ENCODE measurements at regions not wholly inside any gene's neighbourhood (a gene's known extent, or its start where the extent isn't known, plus 50 kb on each side); places are given as distances from the start of the nearest gene placed in this dataset.

DNA sequence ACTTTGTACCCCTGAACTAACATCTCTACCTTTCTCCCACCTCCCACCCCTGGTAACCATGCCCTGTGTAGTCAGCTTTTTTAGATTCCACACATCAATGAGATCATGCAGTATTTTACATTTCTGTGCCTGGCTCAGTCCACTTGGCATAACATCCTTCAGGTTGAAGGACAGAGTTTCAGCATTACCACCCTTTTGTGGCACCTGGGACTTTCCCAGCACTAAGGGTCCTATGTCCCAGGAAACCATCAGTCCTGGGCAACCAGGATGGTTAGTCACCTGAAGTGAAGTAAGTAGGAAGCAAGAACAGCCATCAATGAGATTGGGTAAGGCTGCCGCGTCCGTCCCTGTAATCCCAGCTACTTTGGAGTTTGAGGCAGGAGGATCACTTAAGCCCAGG is 370.6 kb downstream of the SIPA1L2 start:
- no peak for DNase-seq (ENCODE audit: low read depth in 2 of 3, low spot score in 2 of 3)

DNA sequence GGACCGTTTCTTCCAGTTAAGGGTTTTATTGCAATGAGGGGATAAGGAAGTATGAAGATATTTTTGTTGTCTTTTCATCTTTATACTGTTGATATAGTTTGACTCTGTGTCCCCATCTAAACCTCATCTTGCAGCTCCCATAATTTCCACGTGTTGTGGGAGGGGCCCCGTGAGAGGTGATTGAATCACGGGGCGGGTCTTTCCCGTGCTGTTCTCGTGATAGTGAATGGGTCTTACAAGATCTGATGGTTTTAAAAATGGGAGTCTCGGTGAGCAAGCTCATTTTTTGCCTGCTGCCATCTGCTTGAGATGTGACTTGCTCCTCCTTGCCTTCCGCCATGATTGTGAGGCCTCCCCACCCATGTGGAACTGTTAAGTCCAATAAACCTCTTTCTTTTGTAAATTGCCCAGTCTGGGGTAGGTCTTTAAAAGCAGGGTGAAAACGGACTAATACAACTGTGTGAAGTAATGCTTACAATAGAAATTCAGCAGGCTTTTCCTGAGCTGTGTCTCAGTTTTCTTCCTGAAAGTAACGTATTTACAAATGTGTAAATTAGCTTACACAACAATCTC is 377.3 kb downstream of the SIPA1L2 start:
- no peak for DNase-seq (ENCODE audit: low read depth in 2 of 3, low spot score in 2 of 3)

DNA sequence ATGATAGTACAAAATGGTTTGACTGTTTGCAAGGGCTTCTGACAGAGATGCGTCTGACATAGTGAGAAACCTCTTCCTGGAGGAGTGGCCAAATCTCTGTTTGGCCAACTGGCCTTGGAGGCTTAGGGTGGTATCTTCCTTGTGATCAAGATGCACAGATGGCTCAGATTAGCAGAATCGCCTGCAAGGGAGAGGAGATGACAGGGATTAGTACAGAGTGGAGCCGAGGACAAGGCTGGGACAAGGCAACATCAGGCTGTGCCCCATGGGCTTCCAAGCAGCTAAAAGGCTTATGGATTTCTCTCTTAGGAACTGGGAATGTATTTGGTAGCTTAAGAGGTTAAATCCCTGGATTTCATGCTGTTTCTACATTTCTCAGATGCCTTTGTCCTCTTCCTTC is 379.1 kb downstream of the SIPA1L2 start:
- DNase-seq (ENCODE audit: low read depth in 2 of 3, low spot score in 2 of 3): no peak

DNA sequence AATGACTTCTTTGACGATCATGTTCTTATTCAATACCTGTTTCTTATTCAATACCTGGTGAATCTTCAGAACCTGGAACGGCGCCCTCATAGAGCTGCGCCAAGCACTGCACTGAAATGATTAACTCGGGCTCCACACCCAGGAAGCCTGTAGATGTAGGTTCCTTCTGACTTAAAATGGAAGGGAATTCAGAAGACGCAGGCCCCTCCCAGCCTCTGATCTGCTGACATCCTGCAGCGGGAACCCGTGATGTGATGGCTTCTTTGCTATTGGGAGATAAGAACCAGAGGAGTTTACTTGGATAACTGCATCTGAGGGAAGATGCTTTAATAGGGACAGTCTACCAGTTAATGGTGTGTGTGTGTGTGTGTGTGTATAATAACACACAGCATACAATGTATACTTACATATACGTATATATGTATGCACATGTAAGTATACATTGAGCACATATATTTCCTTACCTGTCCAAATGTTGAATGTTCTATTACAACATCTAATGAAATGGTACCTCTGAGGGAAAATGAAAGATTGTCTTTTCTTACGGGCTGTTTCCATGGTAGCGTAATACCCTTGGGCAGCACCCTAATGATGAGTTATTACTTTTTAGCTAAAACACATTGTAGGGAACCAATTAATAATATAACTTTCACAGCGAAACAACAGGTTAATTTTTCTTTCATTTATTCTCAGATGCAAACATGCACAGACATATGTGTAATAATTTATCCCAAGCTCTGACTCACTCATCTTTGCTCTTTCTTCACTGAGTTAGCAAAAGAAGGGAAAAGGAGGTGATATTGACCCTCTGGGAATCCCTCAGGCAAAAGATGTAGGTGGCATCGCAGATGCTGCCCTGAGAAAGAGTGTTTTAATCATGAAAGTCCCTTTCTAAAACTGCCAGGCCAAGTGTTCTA is 379.8 kb downstream of the SIPA1L2 start:
- no peak for DNase-seq (ENCODE audit: low read depth in 2 of 3, low spot score in 2 of 3)

DNA sequence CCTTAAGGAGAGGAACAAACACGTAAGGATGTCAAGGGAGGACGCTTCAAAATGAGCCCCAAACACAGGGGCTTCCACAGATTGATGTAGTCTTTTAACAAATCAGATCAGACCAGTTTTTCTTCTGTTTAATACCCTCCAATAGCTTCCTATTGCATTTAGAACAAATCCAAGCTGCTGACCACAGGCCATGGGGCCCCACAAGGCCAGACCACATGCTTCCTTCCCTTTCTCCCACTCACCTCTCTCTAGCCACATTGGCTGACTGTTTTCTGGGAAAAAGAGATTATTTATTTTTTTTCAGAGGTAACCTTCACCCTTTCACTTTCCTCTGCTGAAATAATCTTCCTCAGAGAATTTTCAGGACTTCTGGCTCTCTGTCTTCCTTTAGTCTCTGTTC is 380.6 kb downstream of the SIPA1L2 start:
- DNase-seq (ENCODE audit: low read depth in 2 of 3, low spot score in 2 of 3): no peak

DNA sequence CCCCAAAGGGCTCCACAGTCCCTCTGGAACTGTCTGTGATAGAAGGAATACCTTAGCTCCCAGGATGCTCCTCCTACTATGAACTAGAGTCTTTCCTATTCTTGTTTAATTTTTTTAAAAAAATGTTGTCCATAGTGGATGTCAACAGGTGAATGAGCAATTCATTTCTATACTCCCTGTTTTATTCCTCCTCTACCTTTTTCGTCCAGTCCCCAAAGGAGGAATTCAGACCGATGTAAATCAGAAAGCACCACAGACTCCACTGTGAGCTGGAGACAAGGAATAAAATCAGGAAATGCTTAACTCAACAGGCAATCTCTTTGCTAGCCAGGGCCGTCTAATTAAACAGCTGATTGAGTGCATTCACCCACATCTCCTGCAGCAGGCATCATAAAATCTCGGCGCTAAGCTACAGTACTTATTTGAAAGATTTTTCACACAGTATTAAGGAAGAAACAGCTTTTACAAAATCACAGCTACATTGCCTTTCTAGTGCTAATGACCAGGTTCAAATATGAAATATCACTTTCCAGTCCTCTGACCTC is 381.6 kb downstream of the SIPA1L2 start:
- DNase-seq (ENCODE audit: low read depth in 2 of 3, low spot score in 2 of 3): no peak

DNA sequence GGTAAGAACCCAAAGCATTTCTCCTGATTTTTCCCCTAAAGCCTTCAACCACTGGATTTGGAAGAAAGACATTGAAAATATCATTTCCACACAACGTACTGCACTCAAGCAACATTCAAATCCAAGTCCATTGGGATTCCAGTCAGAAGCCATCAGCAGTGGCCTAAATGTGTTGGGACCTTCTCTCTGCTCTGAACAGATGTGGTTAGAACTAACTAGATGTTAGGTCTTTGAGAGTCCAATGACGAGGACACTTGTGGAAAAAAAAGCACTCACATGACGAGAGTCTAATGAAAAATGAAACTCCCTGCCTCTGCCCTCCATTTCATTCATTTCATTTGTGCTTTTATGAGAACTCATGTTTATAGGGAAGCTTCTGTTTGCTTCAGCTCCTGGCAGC is 382.3 kb downstream of the SIPA1L2 start:
- DNase-seq (ENCODE audit: low read depth in 2 of 3, low spot score in 2 of 3): no peak

DNA sequence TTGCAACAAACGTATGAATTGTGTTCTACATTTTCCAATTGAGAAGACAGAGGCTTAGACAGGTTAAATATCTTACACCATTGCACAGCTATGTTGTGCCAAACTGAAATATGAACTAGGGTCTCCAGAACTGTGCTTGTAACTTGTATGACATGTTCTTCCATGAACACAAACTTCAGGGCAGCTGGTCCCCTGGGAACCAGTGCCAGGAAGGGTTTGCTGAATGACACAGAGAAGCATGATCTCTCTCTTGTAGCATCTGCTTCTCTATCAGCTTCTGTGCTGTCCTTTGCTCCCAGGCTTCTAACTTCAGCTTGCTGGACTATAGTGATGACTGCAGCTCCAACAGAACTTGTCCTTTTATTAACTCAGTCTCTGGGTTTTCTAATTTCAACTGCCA is 385.5 kb downstream of the SIPA1L2 start:
- DNase-seq (ENCODE audit: low read depth in 2 of 3, low spot score in 2 of 3): no peak

DNA sequence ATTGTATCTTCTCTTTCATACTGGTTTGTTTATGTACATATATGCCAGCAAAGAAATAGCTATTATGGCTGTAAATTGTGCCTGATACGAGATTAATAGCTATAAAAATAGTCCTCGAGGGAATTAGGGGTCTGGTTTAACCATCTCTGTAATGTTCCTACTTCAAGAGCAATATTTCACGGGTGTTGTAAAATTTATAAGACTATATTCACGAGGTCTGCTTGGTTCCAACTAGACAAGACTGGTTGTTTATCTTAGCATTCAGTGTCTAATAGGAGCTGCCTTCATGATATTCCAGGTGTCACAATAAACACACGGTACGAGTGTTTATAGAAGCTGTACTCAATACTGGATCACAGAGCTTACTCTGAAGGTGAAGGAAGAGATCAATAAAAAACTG is 389.9 kb downstream of the SIPA1L2 start:
- DNase-seq (ENCODE audit: low read depth in 2 of 3, low spot score in 2 of 3): no peak

DNA sequence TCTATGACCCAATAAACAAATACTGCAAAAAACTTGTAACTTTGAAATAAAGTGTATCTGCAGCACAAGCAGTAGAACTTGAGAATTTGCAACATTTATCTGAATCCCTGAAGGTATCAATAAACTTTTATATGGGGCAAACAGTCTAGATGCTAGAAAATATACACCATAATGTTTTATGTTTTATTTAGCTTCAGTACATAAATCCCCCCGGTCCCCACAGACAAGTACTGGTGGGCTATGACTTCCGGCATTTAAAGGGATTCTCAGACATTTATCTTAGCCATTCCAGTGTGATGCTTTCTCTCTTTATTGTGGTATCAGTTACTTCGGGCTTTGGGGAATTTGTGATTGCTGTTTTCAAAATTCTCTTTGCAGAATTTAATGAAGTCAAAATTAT is 390.4 kb downstream of the SIPA1L2 start:
- no peak for DNase-seq (ENCODE audit: low read depth in 2 of 3, low spot score in 2 of 3)

DNA sequence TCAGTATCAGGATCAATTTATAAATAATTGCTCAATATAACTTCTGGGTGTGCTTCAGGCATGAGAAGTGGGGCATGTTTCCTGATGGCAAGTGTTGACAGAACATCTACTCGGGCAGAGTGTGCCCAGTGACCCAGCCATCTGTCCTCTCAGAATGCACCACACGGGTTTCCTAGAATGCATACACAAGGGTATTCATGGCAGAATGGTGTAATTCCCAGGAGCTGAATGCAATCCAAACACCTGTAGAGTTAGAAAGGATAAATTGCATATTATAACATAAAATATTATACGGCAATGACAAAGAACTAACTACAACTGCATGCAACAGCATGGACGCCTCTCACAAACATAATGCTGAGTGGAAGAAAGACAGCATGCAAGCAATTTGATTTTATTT is 391.9 kb downstream of the SIPA1L2 start:
- DNase-seq (ENCODE audit: low read depth in 2 of 3, low spot score in 2 of 3): no peak

DNA sequence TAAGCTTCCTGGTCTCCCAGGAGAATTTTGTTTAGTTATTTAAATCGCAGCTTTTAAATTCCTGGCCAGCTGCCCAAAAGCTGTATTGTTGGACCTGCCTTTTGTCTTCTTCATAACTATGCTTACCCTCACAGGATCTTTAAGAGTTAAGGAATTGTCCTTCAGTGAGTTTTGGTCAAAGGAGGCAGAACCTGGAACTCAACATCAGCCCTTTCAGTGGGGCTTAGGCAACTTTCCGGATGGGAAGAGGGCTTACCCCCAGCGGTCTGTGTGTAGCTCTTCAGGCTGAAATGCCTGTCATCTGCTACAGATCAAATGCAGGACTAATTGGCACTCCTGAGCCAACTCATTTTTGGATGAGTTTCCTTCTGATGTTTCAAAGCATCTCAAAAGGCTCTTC is 402.6 kb downstream of the SIPA1L2 start:
- DNase-seq (ENCODE audit: low read depth in 2 of 3, low spot score in 2 of 3): no peak

DNA sequence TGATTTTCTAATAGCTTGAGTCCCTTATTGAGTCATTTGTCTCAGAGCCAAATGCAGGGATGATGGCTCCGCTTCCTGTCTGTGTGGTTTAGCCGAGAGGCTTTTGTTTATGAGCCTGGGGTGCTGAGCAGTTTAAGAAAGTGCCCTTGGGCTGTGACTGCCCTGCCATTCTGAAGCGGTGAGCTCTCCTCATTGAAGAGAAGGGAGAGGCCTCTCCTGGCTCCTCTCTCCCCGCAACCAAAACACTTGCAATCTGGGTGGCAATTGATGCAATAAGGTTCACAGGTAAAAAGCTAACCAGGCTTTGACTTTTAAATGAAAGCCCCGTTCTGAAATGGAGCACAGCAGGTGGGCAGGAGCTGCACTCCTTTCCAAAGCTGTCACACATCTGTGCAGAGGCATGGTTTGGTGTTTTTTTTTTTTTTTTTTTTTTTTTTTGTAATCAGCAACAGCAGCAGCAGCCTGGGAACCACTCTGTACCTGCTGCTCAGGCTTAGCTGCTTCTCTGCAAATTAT is 403.7 kb downstream of the SIPA1L2 start:
- DNase-seq (ENCODE audit: low read depth in 2 of 3, low spot score in 2 of 3): no peak

DNA sequence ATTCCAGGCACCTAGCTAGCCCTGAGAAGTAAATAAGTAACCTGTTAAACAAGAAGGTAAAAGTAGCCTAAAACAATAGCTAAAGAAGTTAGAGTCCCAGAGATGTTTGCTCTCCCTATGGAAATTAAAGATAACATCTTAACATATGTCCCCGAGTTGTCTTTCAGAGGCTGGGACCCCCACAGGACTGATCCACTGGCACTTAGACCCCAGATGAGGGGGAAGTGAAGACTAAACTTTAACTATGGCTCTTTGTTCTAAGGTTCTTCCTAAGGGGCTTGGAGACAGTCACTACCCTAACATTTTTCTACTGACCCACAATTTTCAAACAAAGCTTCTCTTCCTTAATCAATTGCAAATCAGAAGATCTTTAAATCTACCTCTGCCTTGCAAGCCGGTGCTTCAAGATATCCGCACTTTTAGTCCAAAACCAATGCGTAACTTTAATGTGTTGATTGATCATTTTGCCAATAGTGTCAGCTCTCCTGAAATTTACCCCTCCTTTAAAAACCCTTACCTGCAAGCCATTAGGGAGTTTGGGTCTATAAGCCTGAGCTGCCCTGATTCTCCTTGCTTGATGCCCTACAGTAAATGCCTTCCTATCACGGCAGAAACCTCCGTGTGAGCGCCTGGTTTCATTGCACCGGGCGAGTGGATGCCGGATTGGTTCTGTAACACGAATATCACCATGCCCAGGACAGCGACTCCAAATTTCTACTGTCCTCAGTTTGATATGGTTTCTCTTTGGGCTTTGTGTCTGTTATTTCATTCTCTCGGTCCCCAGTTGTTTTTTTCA is 404.4 kb downstream of the SIPA1L2 start:
- no peak for DNase-seq (ENCODE audit: low read depth in 2 of 3, low spot score in 2 of 3)

DNA sequence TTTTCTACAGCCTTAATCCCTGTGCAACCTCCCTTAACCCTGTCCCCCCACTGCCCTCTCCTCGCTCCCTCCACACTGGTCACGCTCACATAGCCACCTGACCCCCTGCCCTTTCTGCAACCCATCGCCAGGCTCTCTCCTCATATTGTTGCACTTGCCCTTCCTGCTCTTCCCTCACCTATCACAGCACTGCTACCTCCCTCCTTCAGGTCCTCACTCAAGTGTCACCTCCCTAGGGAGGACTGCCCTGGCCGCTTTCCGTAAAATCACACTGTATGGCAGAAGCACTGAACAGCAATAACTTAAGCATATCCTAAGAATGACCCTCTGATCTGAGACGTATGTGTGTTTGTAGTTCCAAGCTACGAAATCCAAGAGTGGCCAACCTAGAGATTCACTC is 406.0 kb downstream of the SIPA1L2 start:
- no peak for DNase-seq (ENCODE audit: low read depth in 2 of 3, low spot score in 2 of 3)

DNA sequence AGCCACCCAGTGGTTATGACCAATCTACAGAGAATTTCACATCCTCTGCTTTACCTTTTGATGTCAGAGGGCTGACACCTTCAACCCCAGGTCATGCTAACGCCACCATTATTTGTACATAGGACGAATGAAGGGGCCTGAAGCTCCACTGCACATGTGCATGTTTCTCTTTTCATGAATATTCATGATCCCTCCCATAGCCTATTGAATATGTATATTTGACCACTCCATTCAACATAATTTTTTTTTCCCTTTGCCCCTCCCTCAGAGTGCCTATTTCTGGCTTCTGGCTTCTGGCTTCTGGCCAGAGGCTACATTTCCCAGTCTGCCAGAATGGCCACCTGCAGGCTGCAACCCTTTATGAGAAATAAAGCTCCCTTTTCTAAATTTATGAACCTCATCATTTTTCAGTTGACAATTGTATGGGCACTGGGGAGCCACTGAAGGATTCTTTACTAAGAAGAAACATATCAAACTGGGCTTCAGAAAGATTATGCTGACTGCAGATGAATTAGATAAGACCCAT is 406.7 kb downstream of the SIPA1L2 start:
- DNase-seq (ENCODE audit: low read depth in 2 of 3, low spot score in 2 of 3): no peak

DNA sequence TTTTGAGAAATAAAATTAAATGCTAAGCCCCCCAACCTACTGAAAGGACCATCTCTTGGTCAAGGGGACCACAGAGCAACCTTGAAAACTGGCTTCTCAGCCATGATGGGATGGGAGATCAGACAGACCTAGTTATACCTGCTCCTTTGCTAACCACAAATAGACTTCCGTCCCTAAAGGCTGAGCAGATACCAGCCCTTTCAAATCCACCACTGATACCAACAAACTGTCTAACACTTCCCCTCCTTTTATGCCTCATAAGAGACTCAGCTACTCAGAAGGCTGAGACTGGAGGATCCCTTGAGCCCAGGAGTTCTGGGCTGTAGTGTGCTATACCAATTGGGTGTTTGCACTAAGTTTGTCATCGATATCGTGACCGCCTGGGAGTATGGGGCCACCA is 407.3 kb downstream of the SIPA1L2 start:
- no peak for DNase-seq (ENCODE audit: low read depth in 2 of 3, low spot score in 2 of 3)

DNA sequence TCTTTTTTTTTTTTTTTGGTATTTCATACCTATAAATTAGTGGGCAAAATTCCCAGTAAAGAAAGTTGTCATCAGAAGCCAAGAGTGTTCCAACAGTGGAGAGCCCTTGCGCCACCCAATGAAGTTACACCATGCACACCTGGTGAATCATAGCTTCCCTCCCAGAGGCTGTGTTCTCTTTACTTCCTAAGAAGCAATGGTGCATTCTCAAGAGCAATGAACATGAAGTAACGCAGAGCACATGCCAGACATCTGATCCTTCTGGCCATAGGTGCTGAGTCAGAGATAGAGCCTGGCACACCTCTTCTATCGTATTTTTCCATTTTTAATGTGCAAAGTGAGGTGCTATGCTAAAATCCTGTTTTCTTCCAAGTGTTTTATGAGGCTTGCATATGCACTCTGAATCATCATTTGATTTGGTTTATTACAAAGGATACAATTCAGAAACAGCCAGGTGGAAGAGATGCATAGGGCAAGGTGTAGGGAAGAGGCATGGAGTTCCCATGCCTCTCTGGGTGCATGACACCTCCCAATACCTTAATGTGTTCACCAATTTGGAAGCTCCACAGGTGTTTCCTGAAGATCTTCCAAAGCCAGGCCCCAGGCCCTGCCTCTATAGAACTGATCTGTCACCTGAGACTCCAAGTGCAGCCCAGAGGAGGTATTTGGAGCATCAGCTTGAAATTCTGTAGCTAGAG is 408.0 kb downstream of the SIPA1L2 start:
- DNase-seq (ENCODE audit: low read depth in 2 of 3, low spot score in 2 of 3): no peak

DNA sequence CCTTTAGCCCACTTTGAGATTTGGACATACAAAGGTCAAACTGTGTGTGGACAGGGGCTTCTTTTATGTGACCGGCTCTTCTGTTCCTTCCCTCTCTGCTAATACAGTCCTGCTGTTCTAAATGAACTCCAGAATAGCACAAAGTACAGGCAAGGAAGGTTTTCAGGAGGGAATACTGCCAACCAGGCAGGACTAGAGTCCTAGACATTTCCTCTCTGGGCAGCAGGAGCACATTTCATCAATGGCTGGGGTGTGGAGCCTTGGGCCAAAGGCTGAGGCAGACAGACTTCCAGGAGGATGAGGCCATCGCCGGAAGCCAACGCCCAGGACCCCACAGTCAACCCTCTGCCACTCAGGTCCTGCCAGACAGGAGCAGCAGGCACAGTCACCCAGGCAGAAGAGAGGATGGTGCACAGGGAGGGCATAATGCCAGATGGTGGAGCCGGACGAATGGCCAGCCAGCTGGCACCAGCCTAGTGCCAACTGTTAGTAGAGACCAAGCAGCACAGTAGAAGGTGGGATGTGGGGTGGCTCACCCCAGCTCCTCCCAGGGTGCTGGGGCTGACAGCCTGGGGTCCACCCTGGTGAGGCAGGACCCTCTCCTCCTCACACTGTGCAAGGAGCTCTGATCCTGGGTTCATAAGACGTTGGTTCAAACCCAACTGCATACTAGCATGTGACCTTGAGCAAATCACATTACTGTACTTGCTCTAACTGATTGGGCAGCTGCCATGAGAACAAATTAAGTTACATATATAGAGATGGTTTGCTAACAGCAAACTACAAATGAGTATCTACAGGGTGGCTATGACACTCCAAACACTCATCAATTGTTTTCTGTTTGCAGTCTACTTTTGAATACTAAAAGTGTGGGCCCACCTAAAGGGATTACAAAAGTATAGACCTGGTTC is 410.7 kb downstream of the SIPA1L2 start:
- no peak for DNase-seq (ENCODE audit: low read depth in 2 of 3, low spot score in 2 of 3)

DNA sequence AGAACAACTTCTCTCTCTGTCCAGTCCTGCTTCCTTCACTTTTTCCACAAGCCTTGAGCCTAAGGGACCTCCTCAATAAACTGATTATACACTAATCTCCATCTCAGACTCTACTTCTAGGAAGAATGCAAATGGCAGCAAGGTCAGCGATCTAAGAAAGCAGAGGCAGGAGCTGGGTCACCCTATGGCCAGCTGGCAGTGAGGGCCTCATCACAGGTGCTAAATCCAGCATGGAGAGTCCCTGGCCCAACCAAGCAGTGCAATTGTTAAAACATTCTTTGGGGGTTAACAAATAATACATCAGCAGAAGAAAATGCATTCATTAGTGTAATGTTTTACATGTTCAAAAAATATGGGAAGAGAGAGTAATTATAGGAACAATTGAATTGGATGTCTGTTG is 416.0 kb downstream of the SIPA1L2 start:
- no peak for DNase-seq (ENCODE audit: low read depth in 2 of 3, low spot score in 2 of 3)

Measured in activated CD8-positive, alpha-beta memory T cell treated with anti-CD3 and anti-CD28 coated beads for 48 hours (primary cell).